GM12872 (cell line): ENCODE measurements at regions not wholly inside any gene's neighbourhood (a gene's known extent, or its start where the extent isn't known, plus 50 kb on each side); places are given as distances from the start of the nearest gene placed in this dataset.

Experiments
- CTCF ChIP-seq: IDR thresholded peaks from 3 replicates; pipeline ENCODE4 v1.5.1; 2011; ENCODE audit warnings: low read depth, mild to moderate bottlenecking, low read length, moderate library complexity; ENCODE audit not compliant: insufficient read depth

DNA sequence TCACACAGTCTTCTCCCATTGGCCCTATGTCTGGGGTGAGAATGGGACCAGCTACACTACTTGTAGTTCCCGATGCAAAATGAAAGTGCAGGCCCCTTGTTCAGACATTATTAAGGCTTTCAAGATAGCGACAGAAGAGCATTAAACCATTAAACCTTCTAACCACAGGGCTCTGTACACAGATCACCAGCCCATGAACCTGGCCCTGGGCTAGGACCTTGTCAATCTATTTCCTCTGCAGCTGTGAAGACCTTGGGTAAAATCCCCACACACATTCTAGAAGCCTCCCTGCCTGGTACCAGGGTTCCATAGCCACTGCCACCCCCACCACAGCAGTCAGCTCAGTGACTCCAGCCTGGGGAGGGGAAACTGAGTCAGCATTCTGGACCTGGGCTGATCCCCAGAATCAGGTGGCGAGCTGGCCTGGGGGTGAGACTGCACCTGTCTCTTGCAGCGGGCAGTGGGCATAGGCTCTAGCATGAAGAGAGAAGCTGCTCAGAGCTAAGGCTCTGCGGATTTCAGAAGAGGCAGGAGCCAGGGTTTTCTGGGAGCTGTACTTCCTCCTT, 119.7 kb upstream of the LHX1 start:
- no peak for TF ChIP-seq CTCF

DNA sequence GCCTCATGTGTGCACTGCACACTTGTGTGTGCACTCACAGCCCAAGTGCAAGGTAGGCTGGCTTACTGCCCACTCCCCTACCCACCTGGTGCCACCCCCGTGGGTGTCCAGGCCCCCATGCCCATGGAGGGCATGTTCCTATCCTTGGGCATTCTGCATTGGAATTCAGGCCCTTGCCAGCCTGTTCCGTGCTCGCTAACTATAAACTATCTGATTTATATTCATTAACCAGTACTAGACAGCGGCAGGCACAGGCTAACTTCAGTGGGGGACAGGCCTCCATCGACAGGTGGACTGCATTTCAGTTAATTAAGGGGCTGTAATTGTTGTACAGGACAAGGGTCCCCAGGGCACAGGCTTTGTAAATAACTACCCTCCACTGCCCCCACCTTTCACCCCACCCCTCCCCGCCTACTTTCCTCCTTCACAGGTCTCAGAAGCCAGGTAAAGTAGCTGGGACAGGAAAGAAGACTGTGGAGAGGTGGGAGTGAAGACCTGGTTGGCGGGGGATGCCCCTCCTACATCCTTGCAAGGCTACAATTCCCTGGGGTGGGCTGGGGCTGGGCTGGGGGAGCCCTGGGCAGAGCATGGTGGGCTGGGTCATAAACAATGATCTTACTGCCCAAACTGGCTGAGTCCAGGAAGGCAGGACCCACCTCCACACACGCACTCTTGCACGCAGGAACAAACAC, 119.0 kb upstream of the LHX1 start:
- TF ChIP-seq CTCF, result no peak

DNA sequence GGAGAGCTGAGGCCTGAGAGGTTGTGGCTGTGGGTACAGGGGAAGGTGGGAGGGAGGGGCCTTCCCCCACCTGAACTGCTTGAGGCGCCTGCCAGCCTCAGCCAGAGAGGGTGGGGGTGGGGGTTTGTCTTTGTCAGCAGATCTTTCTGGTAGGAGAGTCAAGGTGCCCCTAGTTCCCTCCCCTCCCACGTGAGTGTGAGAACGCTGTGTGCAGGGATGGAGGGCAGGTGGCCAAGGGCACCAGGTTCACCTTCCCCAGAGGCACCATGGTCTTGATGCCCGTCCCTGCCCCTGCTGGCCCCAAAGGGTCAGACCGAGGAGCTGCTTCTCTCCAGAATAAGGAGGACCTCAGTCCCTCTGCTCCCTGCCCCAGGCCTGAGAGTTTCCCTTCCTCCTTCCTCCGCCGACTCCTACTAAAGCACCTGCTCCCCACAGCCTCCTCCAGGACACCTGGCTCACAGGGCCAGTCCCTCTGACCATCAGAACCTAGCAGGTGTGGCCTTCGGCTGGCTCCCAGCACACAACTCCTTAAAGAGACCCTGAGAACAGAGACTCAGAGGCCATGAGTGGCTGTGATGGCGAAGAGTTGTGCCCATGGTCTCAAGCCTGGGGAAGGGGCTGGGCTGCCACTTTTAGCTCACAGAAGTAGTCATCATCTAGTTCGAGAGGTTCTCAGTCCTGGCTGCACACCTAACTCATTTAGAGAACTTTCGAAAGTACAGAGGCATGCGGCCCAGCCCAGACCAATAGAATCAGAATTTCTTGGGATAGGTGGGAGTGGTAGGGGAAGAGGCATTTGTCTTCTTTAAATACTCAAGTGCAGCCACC, 113.2 kb upstream of the LHX1 start:
- no peak for TF ChIP-seq CTCF

DNA sequence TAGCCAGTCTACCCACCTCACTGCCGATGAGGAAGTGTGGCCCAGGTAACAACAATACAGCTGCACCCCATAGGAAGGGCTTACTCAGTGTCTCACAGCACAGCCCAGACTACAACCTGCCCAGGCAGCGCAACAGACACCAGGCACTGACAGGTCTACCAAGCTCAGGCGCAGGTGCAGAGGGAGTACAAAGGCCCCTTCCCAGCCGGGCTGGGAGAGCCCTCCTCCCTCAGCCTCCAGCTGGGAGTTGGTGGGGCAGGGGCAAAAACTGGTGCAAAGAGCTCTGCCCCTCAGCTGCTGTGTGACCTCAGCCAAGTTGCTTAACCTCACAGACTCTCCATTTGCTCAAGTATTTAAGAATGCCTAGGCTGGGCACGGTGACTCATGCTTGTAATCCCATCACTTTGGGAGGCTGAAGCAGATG, 112.6 kb upstream of the LHX1 start:
- no peak for TF ChIP-seq CTCF

- TF ChIP-seq CTCF, result no peak
These were observed 112.2 kb upstream of the LHX1 start for GRCh38 chr17:36825113-36825512.

GRCh38 chr17:36825521-36825920, 111.8 kb upstream of the LHX1 start:
- TF ChIP-seq CTCF, result no peak

DNA sequence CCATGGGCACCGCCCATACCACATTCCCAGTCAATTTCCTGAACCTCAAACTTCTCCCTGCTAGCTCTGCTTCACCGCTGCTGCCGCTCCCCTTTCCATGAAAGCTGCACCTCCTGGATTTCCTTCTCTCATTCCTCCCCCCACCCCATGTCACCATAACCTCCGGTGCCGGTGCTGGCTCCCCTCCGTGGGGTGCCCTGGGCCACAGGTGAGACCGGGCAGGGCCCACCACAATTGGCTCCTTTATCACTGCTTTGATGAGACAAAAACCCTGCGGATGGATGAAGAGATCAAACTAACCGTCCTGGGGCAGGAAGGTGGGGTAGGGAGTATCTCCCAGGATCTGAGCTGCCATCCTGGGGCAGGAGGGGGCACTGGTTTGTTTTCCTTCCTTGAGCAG, 111.3 kb upstream of the LHX1 start:
- no peak for TF ChIP-seq CTCF
